DND-41 (cell line): ENCODE measurements at regions not wholly inside any gene's neighbourhood (a gene's known extent, or its start where the extent isn't known, plus 50 kb on each side); places are given as distances from the start of the nearest gene placed in this dataset.

ENCODE experiments used
- EZH2 ChIP-seq: IDR thresholded peaks from 3 replicates; pipeline ENCODE4 v1.6.1; 2012; ENCODE audit warnings: borderline replicate concordance, low read depth, mild to moderate bottlenecking, moderate library complexity, low read length, inconsistent platforms; ENCODE audit not compliant: severe bottlenecking
- TF ChIP-seq, protein P1 (sequence below): IDR thresholded peaks from 2 replicates; pipeline ENCODE4 v1.5.1; 2012; ENCODE audit warnings: borderline replicate concordance, low read length, moderate library complexity, mild to moderate bottlenecking; ENCODE audit not compliant: poor library complexity, severe bottlenecking; ENCODE audit errors: extremely low read depth

DNA sequence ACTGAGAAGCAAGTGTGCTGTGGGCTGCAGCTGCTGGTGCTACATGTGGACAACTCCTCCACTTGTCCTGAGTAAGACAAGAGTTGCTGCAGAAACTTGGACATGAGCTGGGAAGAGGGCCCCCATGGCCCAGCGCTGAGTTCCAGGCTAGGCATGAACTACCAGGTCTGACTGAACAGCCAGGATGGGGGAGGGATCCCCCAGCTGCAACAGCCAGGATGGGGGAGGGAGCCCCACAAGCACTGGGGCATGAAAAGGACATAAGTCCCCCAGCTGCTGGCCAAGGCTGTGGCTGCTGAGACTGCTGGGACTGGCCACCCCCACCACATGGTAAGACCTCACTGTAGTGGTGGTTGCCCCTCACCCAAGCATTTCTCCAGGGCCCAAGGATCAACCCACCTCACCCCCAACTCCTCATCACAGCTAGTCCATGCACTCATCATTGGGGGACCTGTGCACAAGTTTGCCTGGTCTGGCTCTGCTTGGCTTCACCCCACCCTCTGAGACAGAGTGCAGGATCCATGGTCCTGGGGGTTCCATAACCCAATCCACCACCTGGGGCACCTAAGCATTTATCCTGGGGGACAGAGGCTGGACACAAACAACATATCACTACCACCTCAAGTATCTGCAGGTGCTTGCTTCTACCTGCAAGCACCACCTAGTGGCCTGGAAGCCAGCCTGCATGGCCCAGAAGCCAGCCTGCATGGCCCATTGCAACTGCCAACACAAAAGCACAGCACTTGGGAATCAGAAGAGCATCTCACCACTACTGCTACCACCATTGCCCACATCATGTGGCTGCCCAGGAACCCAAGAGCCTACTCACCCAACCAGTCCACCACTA lies 84.5 kb upstream of the STT3B start:
- TF ChIP-seq EZH2: no peak
- TF ChIP-seq, protein P1, sequence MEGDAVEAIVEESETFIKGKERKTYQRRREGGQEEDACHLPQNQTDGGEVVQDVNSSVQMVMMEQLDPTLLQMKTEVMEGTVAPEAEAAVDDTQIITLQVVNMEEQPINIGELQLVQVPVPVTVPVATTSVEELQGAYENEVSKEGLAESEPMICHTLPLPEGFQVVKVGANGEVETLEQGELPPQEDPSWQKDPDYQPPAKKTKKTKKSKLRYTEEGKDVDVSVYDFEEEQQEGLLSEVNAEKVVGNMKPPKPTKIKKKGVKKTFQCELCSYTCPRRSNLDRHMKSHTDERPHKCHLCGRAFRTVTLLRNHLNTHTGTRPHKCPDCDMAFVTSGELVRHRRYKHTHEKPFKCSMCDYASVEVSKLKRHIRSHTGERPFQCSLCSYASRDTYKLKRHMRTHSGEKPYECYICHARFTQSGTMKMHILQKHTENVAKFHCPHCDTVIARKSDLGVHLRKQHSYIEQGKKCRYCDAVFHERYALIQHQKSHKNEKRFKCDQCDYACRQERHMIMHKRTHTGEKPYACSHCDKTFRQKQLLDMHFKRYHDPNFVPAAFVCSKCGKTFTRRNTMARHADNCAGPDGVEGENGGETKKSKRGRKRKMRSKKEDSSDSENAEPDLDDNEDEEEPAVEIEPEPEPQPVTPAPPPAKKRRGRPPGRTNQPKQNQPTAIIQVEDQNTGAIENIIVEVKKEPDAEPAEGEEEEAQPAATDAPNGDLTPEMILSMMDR: peak; percentile 59
